ENCODE measurements at regions not wholly inside any gene's neighbourhood (a gene's known extent, or its start where the extent isn't known, plus 50 kb on each side); places are given as distances from the start of the nearest gene placed in this dataset.

DNA sequence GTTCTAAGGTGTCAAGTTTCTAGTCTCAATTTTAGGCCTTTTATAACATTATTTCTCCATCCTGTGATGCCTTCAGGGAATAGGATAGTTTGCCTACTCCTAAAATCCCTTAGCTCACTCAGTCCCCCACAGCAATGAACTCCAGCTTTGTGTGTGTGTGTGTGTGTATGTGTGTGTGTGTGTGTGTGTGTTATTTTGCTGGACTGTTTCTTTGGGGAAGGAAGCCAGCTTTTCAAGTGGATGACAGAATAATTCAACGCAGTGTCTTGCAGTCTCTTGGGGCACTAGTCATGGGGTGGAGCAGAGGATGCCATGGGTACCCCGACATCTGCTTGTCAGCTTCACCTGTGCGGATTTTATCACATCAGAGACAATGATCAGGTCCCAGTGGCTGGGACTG lies 262.8 kb upstream of the DAPK1 start:
- TF ChIP-seq, protein P1, sequence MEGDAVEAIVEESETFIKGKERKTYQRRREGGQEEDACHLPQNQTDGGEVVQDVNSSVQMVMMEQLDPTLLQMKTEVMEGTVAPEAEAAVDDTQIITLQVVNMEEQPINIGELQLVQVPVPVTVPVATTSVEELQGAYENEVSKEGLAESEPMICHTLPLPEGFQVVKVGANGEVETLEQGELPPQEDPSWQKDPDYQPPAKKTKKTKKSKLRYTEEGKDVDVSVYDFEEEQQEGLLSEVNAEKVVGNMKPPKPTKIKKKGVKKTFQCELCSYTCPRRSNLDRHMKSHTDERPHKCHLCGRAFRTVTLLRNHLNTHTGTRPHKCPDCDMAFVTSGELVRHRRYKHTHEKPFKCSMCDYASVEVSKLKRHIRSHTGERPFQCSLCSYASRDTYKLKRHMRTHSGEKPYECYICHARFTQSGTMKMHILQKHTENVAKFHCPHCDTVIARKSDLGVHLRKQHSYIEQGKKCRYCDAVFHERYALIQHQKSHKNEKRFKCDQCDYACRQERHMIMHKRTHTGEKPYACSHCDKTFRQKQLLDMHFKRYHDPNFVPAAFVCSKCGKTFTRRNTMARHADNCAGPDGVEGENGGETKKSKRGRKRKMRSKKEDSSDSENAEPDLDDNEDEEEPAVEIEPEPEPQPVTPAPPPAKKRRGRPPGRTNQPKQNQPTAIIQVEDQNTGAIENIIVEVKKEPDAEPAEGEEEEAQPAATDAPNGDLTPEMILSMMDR (IDR thresholded peaks at IDR 0.05; ENCODE audit: control insufficient read depth, extremely low read depth, insufficient read depth): no peak
- H3K4me3 ChIP-seq (ENCODE audit: low read depth, low read length): no peak overlapping the region
- DNase-seq (ENCODE audit: low read depth): no peak

DNA sequence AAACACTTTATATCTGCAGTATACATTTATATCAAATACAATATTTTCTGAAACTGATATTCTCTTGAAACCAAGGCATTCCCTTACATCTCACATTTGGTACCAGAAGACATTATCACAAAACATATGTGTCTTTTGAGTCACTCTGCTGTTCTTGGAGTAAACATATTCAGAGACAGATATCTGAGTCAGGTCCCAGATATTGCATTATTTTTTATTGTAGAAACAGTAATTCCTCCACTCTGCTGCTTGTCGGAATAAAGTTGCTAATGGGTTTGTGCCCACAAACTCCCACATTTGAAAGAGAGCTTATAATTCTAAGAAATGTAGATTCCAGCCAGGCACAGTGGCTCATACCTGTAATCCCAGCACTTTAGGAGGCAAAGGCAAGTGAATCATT lies 261.1 kb upstream of the DAPK1 start:
- DNase-seq (ENCODE audit: low read depth): no peak
- H3K4me3 ChIP-seq (ENCODE audit: low read depth, low read length): no peak overlapping the region
- TF ChIP-seq, protein P1 (IDR thresholded peaks at IDR 0.05; ENCODE audit: control insufficient read depth, extremely low read depth, insufficient read depth): no peak

DNA sequence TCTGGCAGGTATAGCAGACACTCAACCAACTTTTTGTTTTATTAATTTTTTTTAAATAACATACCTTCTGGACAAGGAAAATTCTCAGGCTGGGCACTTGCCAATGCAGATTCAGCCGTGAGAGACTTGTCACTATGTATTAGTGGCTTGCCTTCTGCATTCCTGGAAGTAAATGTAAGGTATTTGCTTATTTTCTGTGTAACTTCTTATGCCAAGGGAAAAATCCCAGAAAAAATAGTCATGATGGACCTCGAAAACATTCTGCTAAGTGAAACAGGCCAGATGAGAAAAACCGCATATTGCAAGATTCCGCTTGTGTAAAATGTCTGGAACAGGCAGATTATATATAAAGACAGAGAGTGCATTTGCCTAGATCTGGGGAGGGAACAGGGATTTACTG lies 260.3 kb upstream of the DAPK1 start:
- TF ChIP-seq, protein P1 (IDR thresholded peaks at IDR 0.05; ENCODE audit: control insufficient read depth, extremely low read depth, insufficient read depth): no peak
- no peak overlapping the region for H3K4me3 ChIP-seq (ENCODE audit: low read depth, low read length)
- DNase-seq (ENCODE audit: low read depth): no peak

DNA sequence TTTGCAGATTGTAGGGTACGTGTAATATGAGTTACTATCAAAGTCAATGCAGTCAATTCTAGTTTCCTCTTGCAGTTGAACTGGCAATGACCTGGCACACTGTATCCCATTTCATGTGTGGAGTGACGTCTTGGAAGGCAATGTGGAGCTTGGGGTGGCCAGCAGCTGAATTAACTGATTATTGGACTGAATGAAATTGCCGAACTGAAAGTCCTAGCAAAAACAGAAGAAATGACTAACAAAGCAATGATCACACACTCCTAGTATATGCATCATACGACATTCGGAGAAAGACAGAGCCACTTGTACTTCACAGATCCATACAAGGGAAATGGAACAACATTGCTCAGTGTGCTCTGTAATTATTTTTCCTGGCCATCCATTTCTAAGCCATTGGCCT lies 259.1 kb upstream of the DAPK1 start:
- no peak overlapping the region for H3K4me3 ChIP-seq (ENCODE audit: low read depth, low read length)
- DNase-seq (ENCODE audit: low read depth): no peak
- TF ChIP-seq, protein P1 (IDR thresholded peaks at IDR 0.05; ENCODE audit: control insufficient read depth, extremely low read depth, insufficient read depth): no peak

DNA sequence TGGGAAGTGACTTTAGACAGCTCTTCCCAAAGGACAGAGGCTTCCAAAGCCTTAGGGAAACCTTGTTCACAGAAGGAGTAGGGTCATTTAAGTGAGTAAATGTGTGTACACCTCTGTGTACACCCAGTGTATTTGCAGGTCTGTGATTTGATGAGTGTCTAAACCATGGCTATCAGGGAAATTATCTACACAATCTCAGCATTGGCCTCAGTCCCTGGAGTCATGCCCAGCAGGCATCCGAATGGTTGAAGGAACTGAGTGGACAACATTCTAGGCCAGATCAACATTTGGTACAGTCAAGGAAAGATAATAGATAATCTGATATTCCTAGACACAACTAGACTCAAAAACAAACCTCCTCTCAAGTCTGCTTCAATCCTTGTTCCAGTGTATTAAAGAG lies 258.4 kb upstream of the DAPK1 start:
- TF ChIP-seq, protein P1 (IDR thresholded peaks at IDR 0.05; ENCODE audit: control insufficient read depth, extremely low read depth, insufficient read depth): no peak
- peak; percentile 75 for DNase-seq (ENCODE audit: low read depth)

DNA sequence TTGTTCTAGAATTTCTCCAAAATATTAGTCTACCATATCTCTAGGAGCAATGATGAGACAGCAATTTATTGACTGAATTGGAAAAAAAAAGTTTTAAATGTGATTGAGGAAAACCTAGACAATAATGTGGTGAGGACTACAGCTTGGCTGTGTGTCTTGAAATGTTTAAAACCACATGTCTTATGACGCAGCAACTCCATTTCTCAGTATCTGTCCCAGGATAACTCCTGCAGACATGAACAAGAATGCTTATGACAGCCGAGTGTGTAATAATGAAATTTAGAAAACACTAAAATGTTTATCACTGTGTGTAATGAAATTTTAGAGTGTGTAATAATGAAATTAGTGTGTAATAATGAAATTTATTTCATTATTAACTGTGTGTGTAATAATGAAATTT lies 254.1 kb upstream of the DAPK1 start:
- DNase-seq (ENCODE audit: low read depth): no peak
- TF ChIP-seq, protein P1 (IDR thresholded peaks at IDR 0.05; ENCODE audit: control insufficient read depth, extremely low read depth, insufficient read depth): no peak
- no peak overlapping the region for H3K4me3 ChIP-seq (ENCODE audit: low read depth, low read length)

More for the DNA sequence above, 258.4 kb upstream of the DAPK1 start:
- no peak overlapping the region for H3K4me3 ChIP-seq (ENCODE audit: low read depth, low read length)

DNA sequence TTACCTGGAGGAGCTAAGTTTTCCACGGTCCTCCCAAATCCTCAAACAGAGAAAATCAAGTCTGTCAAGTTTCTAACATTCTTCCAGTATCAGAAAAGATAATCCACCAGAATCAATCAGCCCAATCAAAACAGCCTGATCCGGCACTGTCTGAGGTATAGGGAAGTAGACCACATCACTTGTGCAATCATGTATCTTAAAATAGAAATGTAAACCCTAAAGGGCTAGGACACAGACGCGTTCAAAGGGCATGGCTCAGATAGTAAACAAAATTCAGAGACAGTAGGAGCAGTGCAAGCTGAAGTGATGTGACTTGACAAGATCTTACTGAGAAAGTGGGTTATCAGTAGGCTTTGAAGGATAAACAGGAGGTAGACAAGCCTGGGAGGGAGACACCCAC lies 252.4 kb upstream of the DAPK1 start:
- H3K4me3 ChIP-seq (ENCODE audit: low read depth, low read length): no peak overlapping the region
- no peak for DNase-seq (ENCODE audit: low read depth)
- TF ChIP-seq, protein P1 (IDR thresholded peaks at IDR 0.05; ENCODE audit: control insufficient read depth, extremely low read depth, insufficient read depth): no peak
